ENCODE measurements at regions not wholly inside any gene's neighbourhood (a gene's known extent, or its start where the extent isn't known, plus 50 kb on each side); places are given as distances from the start of the nearest gene placed in this dataset.

DNA sequence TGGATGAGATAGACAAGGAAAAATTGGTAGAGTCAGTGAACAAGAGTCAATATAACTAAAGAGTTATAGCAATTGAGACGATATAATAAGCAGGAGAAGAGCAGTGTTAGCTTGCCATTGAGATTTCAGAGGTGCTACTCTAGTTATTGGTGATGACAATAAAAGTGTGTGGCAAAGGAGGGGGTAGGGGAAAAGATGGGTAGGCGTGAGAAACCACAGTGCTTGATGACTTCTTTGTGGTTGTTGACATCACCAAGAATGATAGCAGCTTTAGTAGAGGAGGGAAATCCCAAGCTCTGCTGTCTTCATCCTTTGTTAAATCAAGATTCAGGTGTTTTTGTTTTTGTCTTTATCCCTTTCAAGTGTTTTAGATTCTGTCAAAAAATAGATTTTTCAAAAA, 179.9 kb upstream of the PPP3CA start:
- ChIA-PET POLR2A (no interaction called here), CTCF (no interaction called here)
- Histone ChIP-seq H3K9me3 (ENCODE audit: control insufficient read depth, insufficient read depth, low read length) (no peaks in the 10 kb centered on the region), H3K27ac (ENCODE audit: low read depth, low read length) (no peak overlapping the region), H3K27me3 (ENCODE audit: control insufficient read depth, insufficient read depth, low read length) (no peaks in the 10 kb centered on the region), H3K4me3 (ENCODE audit: low read depth, low read length) (no peak overlapping the region)
- DNase-seq (ENCODE audit: low read depth, low spot score), result no peak
- TF ChIP-seq, protein P1, sequence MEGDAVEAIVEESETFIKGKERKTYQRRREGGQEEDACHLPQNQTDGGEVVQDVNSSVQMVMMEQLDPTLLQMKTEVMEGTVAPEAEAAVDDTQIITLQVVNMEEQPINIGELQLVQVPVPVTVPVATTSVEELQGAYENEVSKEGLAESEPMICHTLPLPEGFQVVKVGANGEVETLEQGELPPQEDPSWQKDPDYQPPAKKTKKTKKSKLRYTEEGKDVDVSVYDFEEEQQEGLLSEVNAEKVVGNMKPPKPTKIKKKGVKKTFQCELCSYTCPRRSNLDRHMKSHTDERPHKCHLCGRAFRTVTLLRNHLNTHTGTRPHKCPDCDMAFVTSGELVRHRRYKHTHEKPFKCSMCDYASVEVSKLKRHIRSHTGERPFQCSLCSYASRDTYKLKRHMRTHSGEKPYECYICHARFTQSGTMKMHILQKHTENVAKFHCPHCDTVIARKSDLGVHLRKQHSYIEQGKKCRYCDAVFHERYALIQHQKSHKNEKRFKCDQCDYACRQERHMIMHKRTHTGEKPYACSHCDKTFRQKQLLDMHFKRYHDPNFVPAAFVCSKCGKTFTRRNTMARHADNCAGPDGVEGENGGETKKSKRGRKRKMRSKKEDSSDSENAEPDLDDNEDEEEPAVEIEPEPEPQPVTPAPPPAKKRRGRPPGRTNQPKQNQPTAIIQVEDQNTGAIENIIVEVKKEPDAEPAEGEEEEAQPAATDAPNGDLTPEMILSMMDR (IDR thresholded peaks at IDR 0.05; ENCODE audit: low read depth, low read length), result no peak

DNA sequence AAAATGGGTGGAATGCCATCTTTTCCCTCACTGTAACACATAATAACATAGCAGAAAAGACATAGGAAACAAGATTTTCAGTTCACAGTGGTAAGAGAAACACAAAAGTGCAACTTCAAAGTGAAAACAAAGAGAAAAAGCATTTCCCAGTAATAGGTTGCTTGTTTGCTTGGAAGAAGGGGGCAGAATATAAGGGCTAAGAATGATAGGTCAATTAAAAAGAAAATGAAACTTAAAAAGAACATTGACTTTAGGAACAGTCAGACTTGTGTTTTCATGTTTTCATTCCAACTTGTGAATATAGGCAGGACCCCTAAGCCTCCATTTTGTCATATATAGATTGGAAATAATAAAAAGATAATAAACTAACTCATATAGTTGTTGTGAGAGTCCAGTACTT, 168.2 kb upstream of the PPP3CA start:
- H3K27ac ChIP-seq (ENCODE audit: low read depth, low read length), result no peak overlapping the region
- TF ChIP-seq, protein P1 (IDR thresholded peaks at IDR 0.05; ENCODE audit: low read depth, low read length), result no peak
- no peaks in the 10 kb centered on the region for H3K9me3 ChIP-seq (ENCODE audit: control insufficient read depth, insufficient read depth, low read length)
- ChIA-PET CTCF (no interaction called here), POLR2A (no interaction called here)
- H3K27me3 ChIP-seq (ENCODE audit: control insufficient read depth, insufficient read depth, low read length), result no peaks in the 10 kb centered on the region
- H3K4me3 ChIP-seq (ENCODE audit: low read depth, low read length), result no peak overlapping the region
- no peak for DNase-seq (ENCODE audit: low read depth, low spot score)

DNA sequence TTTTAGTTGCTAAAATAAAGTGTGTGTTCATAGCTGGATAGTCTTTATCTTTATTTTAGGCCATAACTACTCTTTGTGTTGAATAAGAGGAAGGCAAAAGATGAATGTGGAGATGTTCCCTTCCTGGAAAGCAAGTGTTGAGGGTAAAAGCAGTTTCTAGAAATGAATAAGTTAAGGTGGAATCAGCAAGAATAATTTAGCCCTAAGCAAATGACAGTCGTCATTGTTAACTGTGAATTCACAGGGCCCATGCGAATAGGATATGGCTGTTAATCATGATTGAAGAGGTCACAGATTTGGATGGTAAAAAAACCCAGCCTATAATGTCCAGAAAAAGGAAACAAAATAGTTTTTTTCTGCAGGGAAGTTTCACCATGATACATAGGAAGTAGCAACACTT, 167.8 kb upstream of the PPP3CA start:
- no peak overlapping the region for H3K4me3 ChIP-seq (ENCODE audit: low read depth, low read length)
- ChIA-PET CTCF (no interaction called here), POLR2A (no interaction called here)
- H3K27ac ChIP-seq (ENCODE audit: low read depth, low read length), result no peak overlapping the region
- no peak for DNase-seq (ENCODE audit: low read depth, low spot score)
- H3K27me3 ChIP-seq (ENCODE audit: control insufficient read depth, insufficient read depth, low read length), result no peaks in the 10 kb centered on the region
- TF ChIP-seq, protein P1 (IDR thresholded peaks at IDR 0.05; ENCODE audit: low read depth, low read length), result no peak
- no peaks in the 10 kb centered on the region for H3K9me3 ChIP-seq (ENCODE audit: control insufficient read depth, insufficient read depth, low read length)

DNA sequence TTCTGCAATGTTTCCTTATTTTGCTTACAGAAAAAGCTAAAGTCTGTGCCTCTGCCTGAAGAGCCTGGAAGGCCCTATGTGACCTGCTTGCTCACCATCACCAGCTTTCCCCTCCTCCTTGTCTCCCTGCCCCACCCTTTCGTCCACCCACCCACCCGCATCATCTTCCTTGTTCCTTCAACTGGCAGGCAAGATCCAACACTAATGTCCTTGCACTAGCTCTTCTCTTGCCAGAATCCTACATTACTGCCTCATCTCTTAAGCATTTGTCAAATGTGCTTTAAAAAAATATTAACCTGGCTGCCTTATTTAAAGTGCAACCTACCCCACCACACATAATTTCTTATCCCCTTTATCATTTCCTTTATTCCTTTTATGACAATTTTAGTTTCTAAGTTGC, 165.1 kb upstream of the PPP3CA start:
- Histone ChIP-seq H3K27me3 (ENCODE audit: control insufficient read depth, insufficient read depth, low read length) (no peaks in the 10 kb centered on the region), H3K9me3 (ENCODE audit: control insufficient read depth, insufficient read depth, low read length) (no peaks in the 10 kb centered on the region), H3K4me3 (ENCODE audit: low read depth, low read length) (no peak overlapping the region), H3K27ac (ENCODE audit: low read depth, low read length) (no peak overlapping the region)
- ChIA-PET POLR2A (no interaction called here), CTCF (no interaction called here)
- no peak for DNase-seq (ENCODE audit: low read depth, low spot score)
- TF ChIP-seq, protein P1 (IDR thresholded peaks at IDR 0.05; ENCODE audit: low read depth, low read length), result no peak

DNA sequence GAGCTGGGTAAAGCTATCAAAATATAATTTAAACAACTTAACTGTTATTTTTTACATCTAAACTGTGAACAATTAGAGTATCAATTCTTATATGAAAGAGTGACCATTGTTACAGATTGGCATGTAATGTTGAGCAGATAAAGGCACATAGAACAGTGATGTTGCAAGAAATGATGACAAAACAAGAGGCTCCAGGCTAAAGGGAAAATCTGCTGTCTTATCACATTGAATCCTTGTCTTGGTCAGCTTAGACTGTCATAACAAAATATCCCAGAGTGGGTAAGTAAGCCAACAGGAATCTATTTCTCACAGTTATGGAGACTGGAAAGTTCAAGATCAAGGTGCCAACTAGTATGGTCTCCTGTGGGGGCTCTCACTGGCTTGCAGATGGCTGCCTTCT, 154.1 kb upstream of the PPP3CA start:
- TF ChIP-seq, protein P1 (IDR thresholded peaks at IDR 0.05; ENCODE audit: low read depth, low read length), result no peak
- POLR2A ChIA-PET, result no interaction called here
- Histone ChIP-seq H3K27me3 (ENCODE audit: control insufficient read depth, insufficient read depth, low read length) (no peaks in the 10 kb centered on the region), H3K4me3 (ENCODE audit: low read depth, low read length) (no peak overlapping the region), H3K27ac (ENCODE audit: low read depth, low read length) (no peak overlapping the region), H3K9me3 (ENCODE audit: control insufficient read depth, insufficient read depth, low read length) (no peaks in the 10 kb centered on the region)
- CTCF ChIA-PET, result no interaction called here
- no peak for DNase-seq (ENCODE audit: low read depth, low spot score)
